ENCODE measurements at regions not wholly inside any gene's neighbourhood (a gene's known extent, or its start where the extent isn't known, plus 50 kb on each side); places are given as distances from the start of the nearest gene placed in this dataset.
"Not testable (repeated sequence)": the region's sequence is repeated elsewhere in the genome, so short reads cannot be mapped to it uniquely, and the experiment has no call there.

GRCh38 chr2:201568217-201568820 lies 75.0 kb downstream of the TMEM237 start:
- Mint-ChIP-seq H3K4me1 (ENCODE audit: low read depth) (peaks cover 4% of the 10 kb centered on the region), H3K27ac (no peak overlapping the region), H3K27me3 (no peaks in the 10 kb centered on the region), H3K9me3 (no peaks in the 10 kb centered on the region), H3K36me3 (ENCODE audit: low read depth) (no peaks in the 10 kb centered on the region), H3K4me3 (no peak overlapping the region)
- DNase-seq = no peak

GRCh38 chr2:201559067-201559710 lies 84.1 kb downstream of the TMEM237 start:
- H3K27ac Mint-ChIP-seq = no peak overlapping the region
- no peaks in the 10 kb centered on the region for H3K27me3 Mint-ChIP-seq
- no peak for DNase-seq
- no peak overlapping the region for H3K4me3 Mint-ChIP-seq
- H3K4me1 Mint-ChIP-seq (ENCODE audit: low read depth) = no peaks in the 10 kb centered on the region
- H3K9me3 Mint-ChIP-seq = no peaks in the 10 kb centered on the region
- H3K36me3 Mint-ChIP-seq (ENCODE audit: low read depth) = no peaks in the 10 kb centered on the region

GRCh38 chr2:201558665-201559064 lies 84.6 kb downstream of the TMEM237 start:
- DNase-seq = no peak
- Mint-ChIP-seq H3K27ac (no peak overlapping the region), H3K9me3 (no peaks in the 10 kb centered on the region), H3K4me3 (no peak overlapping the region), H3K27me3 (no peaks in the 10 kb centered on the region), H3K36me3 (ENCODE audit: low read depth) (no peaks in the 10 kb centered on the region), H3K4me1 (ENCODE audit: low read depth) (no peaks in the 10 kb centered on the region)

GRCh38 chr2:201558232-201558631 lies 85.1 kb downstream of the TMEM237 start:
- H3K27me3 Mint-ChIP-seq = no peaks in the 10 kb centered on the region
- no peaks in the 10 kb centered on the region for H3K36me3 Mint-ChIP-seq (ENCODE audit: low read depth)
- no peaks in the 10 kb centered on the region for H3K4me1 Mint-ChIP-seq (ENCODE audit: low read depth)

GRCh38 chr2:201551901-201552300 lies 91.4 kb downstream of the TMEM237 start:
- Mint-ChIP-seq H3K4me1 (ENCODE audit: low read depth) (no peaks in the 10 kb centered on the region), H3K27me3 (no peaks in the 10 kb centered on the region), H3K4me3 (no peak overlapping the region), H3K36me3 (ENCODE audit: low read depth) (no peaks in the 10 kb centered on the region), H3K27ac (no peak overlapping the region), H3K9me3 (no peaks in the 10 kb centered on the region)
- no peak for DNase-seq

More at GRCh38 chr2:201558232-201558631, 85.1 kb downstream of the TMEM237 start:
- H3K4me3 Mint-ChIP-seq = no peak overlapping the region
- no peaks in the 10 kb centered on the region for H3K9me3 Mint-ChIP-seq
- H3K27ac Mint-ChIP-seq = no peak overlapping the region
- DNase-seq = no peak

GRCh38 chr2:201546576-201546975 lies 95.0 kb downstream of the STRADB start:
- Mint-ChIP-seq H3K36me3 (ENCODE audit: low read depth) (no peaks in the 10 kb centered on the region), H3K9me3 (no peaks in the 10 kb centered on the region), H3K27me3 (no peaks in the 10 kb centered on the region), H3K4me1 (ENCODE audit: low read depth) (no peaks in the 10 kb centered on the region), H3K4me3 (no peak overlapping the region), H3K27ac (no peak overlapping the region)
- DNase-seq = no peak

GRCh38 chr2:201542291-201542690 lies 90.8 kb downstream of the STRADB start:
- Mint-ChIP-seq H3K4me3 (no peak overlapping the region), H3K9me3 (peaks cover 3% of the 10 kb centered on the region), H3K4me1 (ENCODE audit: low read depth) (no peaks in the 10 kb centered on the region), H3K27me3 (no peaks in the 10 kb centered on the region), H3K27ac (no peak overlapping the region), H3K36me3 (ENCODE audit: low read depth) (no peaks in the 10 kb centered on the region)
- no peak for DNase-seq

GRCh38 chr2:201539271-201539670 lies 87.7 kb downstream of the STRADB start:
- DNase-seq; H3K4me1 Mint-ChIP-seq (ENCODE audit: low read depth): not testable (repeated sequence)

GRCh38 chr2:201538025-201538424 lies 86.5 kb downstream of the STRADB start:
- H3K4me3 Mint-ChIP-seq = no peak overlapping the region
- peaks cover 13% of the 10 kb centered on the region for H3K4me1 Mint-ChIP-seq (ENCODE audit: low read depth)
- no peaks in the 10 kb centered on the region for H3K36me3 Mint-ChIP-seq (ENCODE audit: low read depth)
- no peak for DNase-seq
- peaks cover 7% of the 10 kb centered on the region for H3K9me3 Mint-ChIP-seq
- no peaks in the 10 kb centered on the region for H3K27me3 Mint-ChIP-seq
- H3K27ac Mint-ChIP-seq = no peak overlapping the region

More at GRCh38 chr2:201539271-201539670, 87.7 kb downstream of the STRADB start:
- H3K27ac Mint-ChIP-seq; H3K9me3 Mint-ChIP-seq; H3K4me3 Mint-ChIP-seq; H3K27me3 Mint-ChIP-seq; H3K36me3 Mint-ChIP-seq (ENCODE audit: low read depth): not testable (repeated sequence)

- Mint-ChIP-seq H3K4me1 (ENCODE audit: low read depth) (peaks cover 24% of the 10 kb centered on the region), H3K27ac (no peak overlapping the region), H3K27me3 (no peaks in the 10 kb centered on the region), H3K36me3 (ENCODE audit: low read depth) (no peaks in the 10 kb centered on the region), H3K9me3 (peaks cover 11% of the 10 kb centered on the region), H3K4me3 (no peak overlapping the region)
- DNase-seq = no peak
Measured at GRCh38 chr2:201536754-201537153, 85.2 kb downstream of the STRADB start.

GRCh38 chr2:201536046-201536445 lies 84.5 kb downstream of the STRADB start:
- H3K36me3 Mint-ChIP-seq (ENCODE audit: low read depth) = no peaks in the 10 kb centered on the region

GRCh38 chr2:201532686-201533304 lies 81.3 kb downstream of the STRADB start:
- Mint-ChIP-seq H3K27ac (peak overlapping the region; percentile 94), H3K4me3 (no peak overlapping the region), H3K36me3 (ENCODE audit: low read depth) (no peaks in the 10 kb centered on the region), H3K4me1 (ENCODE audit: low read depth) (peaks cover 29% of the 10 kb centered on the region), H3K27me3 (no peaks in the 10 kb centered on the region), H3K9me3 (peaks cover 31% of the 10 kb centered on the region)
- DNase-seq = no peak

More at GRCh38 chr2:201536046-201536445, 84.5 kb downstream of the STRADB start:
- DNase-seq = no peak
- no peaks in the 10 kb centered on the region for H3K27me3 Mint-ChIP-seq
- H3K4me1 Mint-ChIP-seq (ENCODE audit: low read depth) = peaks cover 28% of the 10 kb centered on the region
- no peak overlapping the region for H3K27ac Mint-ChIP-seq
- H3K4me3 Mint-ChIP-seq = no peak overlapping the region
- H3K9me3 Mint-ChIP-seq = peaks cover 13% of the 10 kb centered on the region
